Testis (tissue), 2 donors: ENCODE measurements at regions not wholly inside any gene's neighbourhood (a gene's known extent, or its start where the extent isn't known, plus 50 kb on each side); places are given as distances from the start of the nearest gene placed in this dataset.
"Not testable (repeated sequence)": the region's sequence is repeated elsewhere in the genome, so short reads cannot be mapped to it uniquely, and the experiment has no call there.

Experiments
- DNase-seq: peaks from one replicate; pipeline ENCODE4 v3.0.0-alpha.2; 2019
- H3K27ac ChIP-seq, 2 donors: fragments of 200-600 bp; sonication (generic); one replicate each; pipeline ENCODE4 v1.5.1; 2019
- H3K27me3 ChIP-seq: fragments of 200-600 bp; sonication (generic); one replicate; pipeline ENCODE4 v1.5.1; 2019
- H3K36me3 ChIP-seq: fragments of 200-600 bp; sonication (generic); one replicate; pipeline ENCODE4 v1.5.1; 2017; ENCODE audit warnings: low read depth; ENCODE audit errors: missing control alignments
- H3K4me1 ChIP-seq: fragments of 200-600 bp; sonication (generic); one replicate; pipeline ENCODE4 v1.5.1; 2019
- H3K4me3 ChIP-seq, 2 donors: fragments of 200-600 bp; sonication (generic); one replicate each; pipeline ENCODE4 v1.5.1; 2017 to 2019
- H3K9me3 ChIP-seq: fragments of 200-600 bp; sonication (generic); one replicate; pipeline ENCODE4 v1.5.1; 2017
- CTCF ChIP-seq, 3 experiments: fragments of 450-650 bp in 2 of 3; fragments of 200-600 bp in 1 of 3; sonication (generic) in 1 of 3; IDR thresholded peaks; one replicate each; pipeline ENCODE4 v1.5.1; 2016 to 2019; ENCODE audit warnings: antibody characterized with exemption in 3 of 3, mild to moderate bottlenecking in 2 of 3, moderate library complexity in 1 of 3
- POLR2A ChIP-seq: fragments of 450-650 bp; IDR thresholded peaks from one replicate; pipeline ENCODE4 v1.6.1; 2017; ENCODE audit warnings: antibody characterized with exemption, mild to moderate bottlenecking, moderate library complexity
- WGBS, 2 donors: methylation state at CpG; one replicate each; pipeline ENCODE4 v1.1.5; 2018; 5-methylcytosine and 5-hydroxymethylcytosine counted together
- intact Hi-C: fragments of 100-400 bp; cut with DNase I; formaldehyde crosslinking; loops from one replicate; pipeline ENCODE4 v1.15.1; 2023; ENCODE audit warnings: low total_unique reads

- intact Hi-C loops: loop anchor here (5.0 kb wide), 1 partner anchor 1164 kb away; no protein-coding TSS in a partner anchor
- TF ChIP-seq POLR2A (no peak), CTCF (IDR thresholded peaks at IDR 0.05) (no peak)
- Histone ChIP-seq H3K4me1 (no peaks in the 10 kb centered on the region), H3K36me3 (no peaks in the 10 kb centered on the region), H3K9me3 (no peaks in the 10 kb centered on the region), H3K27ac (no peak overlapping the region), H3K4me3 (no peak overlapping the region), H3K27me3 (no peaks in the 10 kb centered on the region)
- DNase-seq: no peak
- WGBS, 2 donors: 91% methylated on average over 3 to 4 of the region's 4 CpGs
These were observed 235.7 kb downstream of the AKAIN1 start for GRCh38 chr18:4961121-4961909.

- Histone ChIP-seq H3K4me1 (no peaks in the 10 kb centered on the region), H3K9me3 (no peaks in the 10 kb centered on the region), H3K4me3 (no peak overlapping the region), H3K27me3 (no peaks in the 10 kb centered on the region), H3K27ac (no peak overlapping the region), H3K36me3 (no peaks in the 10 kb centered on the region)
- intact Hi-C loops: loop anchor here (5.0 kb wide), 1 partner anchor 1163 kb away; no protein-coding TSS in a partner anchor
- WGBS, 2 donors: 89 to 94% methylated on average over 5 of the region's 5 CpGs
- TF ChIP-seq POLR2A (no peak), CTCF (IDR thresholded peaks at IDR 0.05) (no peak)
- DNase-seq: no peak
These were observed 236.5 kb downstream of the AKAIN1 start for GRCh38 chr18:4960578-4960977.

GRCh38 chr18:4931209-4931608 lies 265.8 kb downstream of the AKAIN1 start:
- no peak for DNase-seq
- intact Hi-C loops: no loop called here

GRCh38 chr18:4921548-4921947 lies 275.5 kb downstream of the AKAIN1 start:
- Histone ChIP-seq H3K36me3 (no peaks in the 10 kb centered on the region), H3K4me3 (no peak overlapping the region), H3K4me1 (no peaks in the 10 kb centered on the region), H3K9me3 (no peaks in the 10 kb centered on the region), H3K27me3 (no peaks in the 10 kb centered on the region), H3K27ac (no peak overlapping the region)
- no peak for DNase-seq
- TF ChIP-seq CTCF (IDR thresholded peaks at IDR 0.05) (no peak), POLR2A (no peak)
- intact Hi-C loops: no loop called here

More at GRCh38 chr18:4931209-4931608, 265.8 kb downstream of the AKAIN1 start:
- H3K36me3 ChIP-seq: no peaks in the 10 kb centered on the region
- H3K27me3 ChIP-seq: no peaks in the 10 kb centered on the region
- H3K27ac ChIP-seq: no peak overlapping the region
- TF ChIP-seq POLR2A: no peak
- no peak for TF ChIP-seq CTCF (IDR thresholded peaks at IDR 0.05)
- H3K4me1 ChIP-seq: no peaks in the 10 kb centered on the region
- 81 to 89% methylated on average over 1 of the region's 1 CpG for WGBS, 2 donors
- no peak overlapping the region for H3K4me3 ChIP-seq
- H3K9me3 ChIP-seq: no peaks in the 10 kb centered on the region

GRCh38 chr18:4917509-4917908 lies 279.5 kb downstream of the AKAIN1 start:
- H3K9me3 ChIP-seq, H3K4me3 ChIP-seq, H3K27me3 ChIP-seq, intact Hi-C loops, H3K4me1 ChIP-seq, DNase-seq, H3K36me3 ChIP-seq, H3K27ac ChIP-seq: not testable (repeated sequence)
- 88 to 91% methylated on average over 4 of the region's 7 CpGs for WGBS, 2 donors
